H9 (cell line): ENCODE measurements at regions not wholly inside any gene's neighbourhood (a gene's known extent, or its start where the extent isn't known, plus 50 kb on each side); places are given as distances from the start of the nearest gene placed in this dataset.

Source experiments
- DNase-seq: peaks from one replicate; pipeline ENCODE4 v3.0.0-alpha.2; 2017
- H2AFZ ChIP-seq: one replicate; pipeline ENCODE4 v1.6.1; 2013; ENCODE audit warnings: mild to moderate bottlenecking, low read length, control low read depth, moderate library complexity
- H2AK5ac ChIP-seq: 2 replicates; pipeline ENCODE4 v1.6.1; 2013; ENCODE audit warnings: low read length, control low read depth, mixed read lengths; ENCODE audit not compliant: insufficient read length
- H2BK120ac ChIP-seq: one replicate; pipeline ENCODE4 v1.6.1; 2013; ENCODE audit warnings: low read depth, mild to moderate bottlenecking, low read length, control low read depth, inconsistent platforms; ENCODE audit not compliant: poor library complexity, severe bottlenecking
- H2BK12ac ChIP-seq: 2 replicates; pipeline ENCODE4 v1.6.1; 2013; ENCODE audit warnings: low read length, control low read depth, mixed read lengths, low read depth; ENCODE audit not compliant: insufficient read length
- H2BK15ac ChIP-seq: 2 replicates; pipeline ENCODE4 v1.6.1; 2013; ENCODE audit warnings: low read depth, low read length, control low read depth
- H2BK20ac ChIP-seq: one replicate; pipeline ENCODE4 v1.6.1; 2013; ENCODE audit warnings: low read depth, mild to moderate bottlenecking, low read length, control low read depth, inconsistent platforms; ENCODE audit not compliant: poor library complexity, severe bottlenecking
- H2BK5ac ChIP-seq: 2 replicates; pipeline ENCODE4 v1.6.1; 2013; ENCODE audit warnings: low read length, control low read depth, mixed read lengths; ENCODE audit not compliant: insufficient read length
- H3K14ac ChIP-seq: 2 replicates; pipeline ENCODE4 v1.6.1; 2013; ENCODE audit warnings: low read length, control low read depth; ENCODE audit not compliant: insufficient read depth
- H3K18ac ChIP-seq: 2 replicates; pipeline ENCODE4 v1.6.1; 2013; ENCODE audit warnings: low read depth, mild to moderate bottlenecking, mixed read lengths, low read length, control low read depth; ENCODE audit not compliant: insufficient read length
- H3K23ac ChIP-seq: 2 replicates; pipeline ENCODE4 v1.6.1; 2013; ENCODE audit warnings: low read length, control low read depth, mixed read lengths, low read depth; ENCODE audit not compliant: insufficient read length
- H3K23me2 ChIP-seq: 2 replicates; pipeline ENCODE4 v1.6.1; 2013; ENCODE audit warnings: low read depth, mild to moderate bottlenecking, mixed read lengths, low read length, control low read depth; ENCODE audit not compliant: insufficient read length, poor library complexity, severe bottlenecking
- H3K27ac ChIP-seq: 2 replicates; pipeline ENCODE4 v1.5.1; 2013; ENCODE audit warnings: low read length, control low read depth, mixed read lengths, low read depth; ENCODE audit not compliant: insufficient read length
- H3K27me3 ChIP-seq: 2 replicates; pipeline ENCODE4 v1.6.1; 2013; ENCODE audit warnings: low read length, control low read depth, inconsistent platforms; ENCODE audit not compliant: insufficient read depth
- H3K4ac ChIP-seq: 2 replicates; pipeline ENCODE4 v1.6.1; 2013; ENCODE audit warnings: low read depth, mild to moderate bottlenecking, control low read depth, inconsistent platforms, low read length, moderate library complexity
- H3K4me1 ChIP-seq: 2 replicates; pipeline ENCODE4 v1.6.1; 2013; ENCODE audit warnings: low read length, control low read depth, inconsistent platforms; ENCODE audit not compliant: insufficient read depth
- H3K4me2 ChIP-seq: 2 replicates; pipeline ENCODE4 v1.6.1; 2013; ENCODE audit warnings: low read length, control low read depth, mixed read lengths; ENCODE audit not compliant: insufficient read length, insufficient read depth
- H3K56ac ChIP-seq: 2 replicates; pipeline ENCODE4 v1.6.1; 2013; ENCODE audit warnings: low read depth, mild to moderate bottlenecking, mixed read lengths, low read length, control low read depth; ENCODE audit not compliant: insufficient read length
- H3K79me1 ChIP-seq: 2 replicates; pipeline ENCODE4 v1.6.1; 2013; ENCODE audit warnings: low read depth, mild to moderate bottlenecking, moderate library complexity, low read length, control low read depth, inconsistent platforms; ENCODE audit not compliant: insufficient read depth, poor library complexity, severe bottlenecking
- H3K79me2 ChIP-seq: 2 replicates; pipeline ENCODE4 v1.6.1; 2013; ENCODE audit warnings: low read length, control low read depth, inconsistent platforms; ENCODE audit not compliant: insufficient read depth
- H3K9ac ChIP-seq: 2 replicates; pipeline ENCODE4 v1.6.1; 2013; ENCODE audit warnings: low read length, control low read depth, mixed read lengths; ENCODE audit not compliant: insufficient read length; ENCODE audit errors: extremely low read depth
- H3K9me3 ChIP-seq: one replicate; pipeline ENCODE4 v1.6.1; 2013; ENCODE audit warnings: low read depth, low read length, inconsistent platforms; ENCODE audit not compliant: control insufficient read depth
- H3T11ph ChIP-seq: one replicate; pipeline ENCODE4 v1.6.1; 2013; ENCODE audit warnings: mild to moderate bottlenecking, low read length, control low read depth, inconsistent platforms
- H4K20me1 ChIP-seq: one replicate; pipeline ENCODE4 v1.6.1; 2013; ENCODE audit not compliant: control insufficient read depth, insufficient read length, insufficient read depth
- H4K5ac ChIP-seq: 2 replicates; pipeline ENCODE4 v1.6.1; 2013; ENCODE audit warnings: low read depth, mild to moderate bottlenecking, mixed read lengths, low read length, control low read depth; ENCODE audit not compliant: insufficient read length
- H4K8ac ChIP-seq: replicated peaks from 2 replicates; pipeline ENCODE4 v1.6.1; 2013; ENCODE audit warnings: low read length, control low read depth, mixed read lengths, low read depth; ENCODE audit not compliant: insufficient read length
- H4K91ac ChIP-seq: 2 replicates; pipeline ENCODE4 v1.6.1; 2013; ENCODE audit warnings: low read depth, mild to moderate bottlenecking, moderate library complexity, mixed read lengths, low read length, control low read depth; ENCODE audit not compliant: insufficient read length
- H3K27ac Mint-ChIP-seq, 3 experiments: 2 replicates in 2 of 3; 3 replicates in 1 of 3; pipeline ENCODE4 v1.8.0; 2020 to 2021; ENCODE audit warnings: mixed read lengths in 3 of 3, mild to moderate bottlenecking in 1 of 3, moderate library complexity in 1 of 3
- H3K27me3 Mint-ChIP-seq: 2 replicates; pipeline ENCODE4 v1.8.0; 2021; ENCODE audit warnings: low read depth, mild to moderate bottlenecking, moderate library complexity, mixed read lengths
- H3K36me3 Mint-ChIP-seq, 3 experiments: 2 replicates in 2 of 3; 3 replicates in 1 of 3; pipeline ENCODE4 v1.8.0; 2020 to 2021; ENCODE audit warnings: low read depth in 3 of 3, mixed read lengths in 3 of 3; ENCODE audit not compliant: insufficient read depth in 1 of 3
- H3K4me1 Mint-ChIP-seq, 2 experiments: 2 replicates each; pipeline ENCODE4 v1.8.0; 2020; ENCODE audit warnings: mixed read lengths in 2 of 2
- H3K4me3 Mint-ChIP-seq, 2 experiments: 2 replicates in 1 of 2; 3 replicates in 1 of 2; pipeline ENCODE4 v1.8.0; 2020 to 2021; ENCODE audit warnings: mild to moderate bottlenecking in 2 of 2, mixed read lengths in 2 of 2, moderate library complexity in 1 of 2
- H3K9me3 Mint-ChIP-seq, 2 experiments: 2 replicates in 1 of 2; 3 replicates in 1 of 2; pipeline ENCODE4 v1.8.0; 2020; ENCODE audit warnings: mild to moderate bottlenecking in 2 of 2, mixed read lengths in 2 of 2, moderate library complexity in 1 of 2
- CTCF ChIP-seq: fragments of 200-600 bp; sonication (generic); conservative IDR thresholded peaks from 3 replicates; pipeline ENCODE4 v1.8.0; 2021; ENCODE audit warnings: antibody characterized with exemption, mild to moderate bottlenecking
- WGBS: extraction: QIAGEN DNeasy Blood & Tissue Kit; methylation state at CpG from one replicate; pipeline ENCODE4 v1.1.7; 2013; ENCODE audit warnings: missing lambda C conversion rate, low lambda C conversion rate, mixed read lengths; ENCODE audit not compliant: insufficient read length; ENCODE audit errors: extremely low coverage; 5-methylcytosine and 5-hydroxymethylcytosine counted together

DNA sequence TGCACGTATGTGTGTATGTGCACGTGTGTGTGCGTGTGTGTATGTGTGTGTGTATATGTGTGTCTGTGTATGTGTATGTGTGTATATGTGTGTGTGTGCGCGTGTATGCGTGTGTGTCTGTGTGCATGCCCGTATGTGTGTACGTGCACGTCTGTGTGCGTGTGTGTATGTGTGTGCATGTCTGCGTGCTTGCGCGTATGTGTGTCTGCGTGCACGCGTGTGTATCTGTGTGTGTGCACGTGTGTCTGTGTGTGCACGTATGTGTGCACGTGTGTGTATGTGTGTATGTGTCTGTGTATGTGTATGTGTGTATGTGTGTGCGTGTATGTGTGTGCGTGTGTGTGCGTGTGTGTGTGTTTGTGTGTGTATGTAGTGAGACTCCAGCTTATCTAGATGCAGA lies 97.5 kb upstream of the SPATS2L start:
- peaks cover 18 to 23% of the 10 kb centered on the region in 2 experiments for H3K9me3 Mint-ChIP-seq
- no peak overlapping the region for H2AFZ ChIP-seq
- H3K27me3 Mint-ChIP-seq, result no peaks in the 10 kb centered on the region
- H3K14ac ChIP-seq, result no peak overlapping the region; the same call in 1 of the 2 replicates
- no peak overlapping the region for H3K4ac ChIP-seq
- H3K9ac ChIP-seq, result no peak overlapping the region
- no peaks in the 10 kb centered on the region for H3K9me3 ChIP-seq
- no peak overlapping the region for H3K23ac ChIP-seq
- H3K18ac ChIP-seq, result peak overlapping the region; percentile 38
- H2BK15ac ChIP-seq, result no peak overlapping the region
- H2BK120ac ChIP-seq, result no peak overlapping the region
- H3T11ph ChIP-seq, result no peak overlapping the region
- no peak overlapping the region for H4K91ac ChIP-seq
- 0 out of 2 replicates have a peak, but pooled peaks cover 4% of the 10 kb centered on the region for H3K79me2 ChIP-seq
- no peak overlapping the region for H4K5ac ChIP-seq
- WGBS, result no CpG with 5 or more reads among the region's 22 CpGs
- H3K27me3 ChIP-seq, result no peaks in the 10 kb centered on the region
- no peak for TF ChIP-seq CTCF
- peaks cover 11 to 16% (median 16%) of the 10 kb centered on the region in 3 experiments for H3K36me3 Mint-ChIP-seq
- peak overlapping the region in 1 of 2 experiments; percentile 9; a peak in 1 of 5 replicates for H3K4me3 Mint-ChIP-seq
- peaks cover 13 to 22% of the 10 kb centered on the region in 2 experiments for H3K4me1 Mint-ChIP-seq
- peaks cover 3% of the 10 kb centered on the region for H3K23me2 ChIP-seq
- no peak for DNase-seq
- H3K56ac ChIP-seq, result no peak overlapping the region
- no peak overlapping the region for H2AK5ac ChIP-seq
- no peak overlapping the region for H2BK20ac ChIP-seq
- peak overlapping the region; percentile 16 for H2BK5ac ChIP-seq
- H3K79me1 ChIP-seq, result no peaks in the 10 kb centered on the region
- H3K4me2 ChIP-seq, result no peak overlapping the region
- peak overlapping the region; percentile 33 for H4K8ac ChIP-seq
- H3K27ac ChIP-seq, result no peak overlapping the region
- H2BK12ac ChIP-seq, result no peak overlapping the region
- no peaks in the 10 kb centered on the region; the same call in 1 of the 2 replicates for H3K4me1 ChIP-seq
- peak overlapping the region in 2 of 3 experiments; percentile 9 to 76; a peak in 3 of 7 replicates for H3K27ac Mint-ChIP-seq
- no peaks in the 10 kb centered on the region for H4K20me1 ChIP-seq
